ENCODE measurements at regions not wholly inside any gene's neighbourhood (a gene's known extent, or its start where the extent isn't known, plus 50 kb on each side); places are given as distances from the start of the nearest gene placed in this dataset.

DNA sequence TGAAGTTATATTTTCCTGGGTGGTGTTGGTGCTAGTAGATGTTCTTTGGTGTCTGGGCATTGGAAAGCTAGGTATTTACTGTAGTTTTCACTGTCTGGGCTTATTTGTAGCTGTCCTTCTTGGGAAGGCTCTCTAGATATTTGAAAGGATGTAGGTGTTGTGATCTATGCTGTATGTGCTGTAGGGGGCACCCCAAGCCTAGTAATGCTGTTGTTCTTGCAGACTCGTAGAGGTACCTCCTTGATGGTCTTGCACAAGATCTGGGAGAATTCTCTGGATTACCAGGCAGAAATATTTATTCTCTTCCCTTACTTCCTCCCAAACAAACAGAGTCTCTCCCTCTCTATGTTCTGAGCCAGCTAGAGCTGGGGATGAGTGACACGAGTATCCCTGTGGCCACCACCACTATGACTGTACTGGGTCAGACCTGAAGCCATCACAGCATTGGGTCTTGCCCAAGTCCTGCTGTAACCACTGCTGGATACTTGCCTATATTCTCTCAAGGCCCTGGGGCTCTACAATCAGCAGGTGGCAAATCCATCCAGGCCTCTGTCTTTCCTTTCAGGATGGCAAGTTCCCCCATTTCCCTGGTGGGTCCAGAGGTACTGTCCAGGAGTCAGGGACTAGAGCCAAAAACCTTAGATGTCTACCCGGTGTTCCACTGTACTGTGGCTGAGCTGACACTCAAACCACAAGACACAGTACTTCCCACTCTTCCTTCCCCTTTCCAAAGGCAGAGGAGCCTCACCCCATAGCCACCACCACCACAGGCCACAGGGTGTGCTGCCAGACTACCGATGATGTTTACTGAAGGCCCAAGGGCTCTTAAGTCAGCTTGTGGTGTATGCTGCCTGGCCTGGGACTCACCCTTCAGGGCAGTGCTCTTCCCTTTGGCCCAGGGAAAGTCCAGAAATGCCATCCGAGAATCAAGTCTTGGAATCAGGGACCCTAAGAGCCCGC lies 195.2 kb upstream of the DPPA4 start:
- DNase-seq, result no peak

DNA sequence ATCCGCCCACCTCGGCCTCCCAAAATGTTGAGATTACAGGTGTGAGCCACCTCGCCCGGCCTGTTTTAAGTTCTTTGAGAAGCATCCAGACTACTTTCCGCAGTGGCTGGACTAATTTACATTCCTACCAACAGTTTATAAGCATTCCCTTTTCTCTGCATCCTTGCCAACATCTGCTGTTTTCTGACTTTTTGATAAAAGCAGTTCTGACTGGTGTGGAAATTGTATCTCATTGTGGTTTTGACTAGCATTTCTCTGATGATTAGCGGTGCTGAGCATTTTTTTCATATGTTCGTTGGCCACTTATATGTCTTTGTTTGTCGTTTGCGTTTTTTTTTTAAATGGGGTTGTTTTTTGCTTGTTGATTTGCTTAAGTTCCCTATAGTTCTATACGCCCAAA lies 208.4 kb upstream of the DPPA4 start:
- no peak for DNase-seq

GRCh38 chr3:109548192-109548938 lies 211.0 kb upstream of the DPPA4 start:
- no peak for DNase-seq

GRCh38 chr3:109553591-109554371 lies 216.4 kb upstream of the DPPA4 start:
- DNase-seq, result no peak

- DNase-seq, result no peak
Measured at GRCh38 chr3:109559389-109559788, 222.0 kb upstream of the DPPA4 start.

- no peak for DNase-seq
Measured at GRCh38 chr3:109563149-109563548, 225.8 kb upstream of the DPPA4 start.

GRCh38 chr3:109569135-109569846 lies 231.9 kb upstream of the DPPA4 start:
- DNase-seq, result no peak

DNA sequence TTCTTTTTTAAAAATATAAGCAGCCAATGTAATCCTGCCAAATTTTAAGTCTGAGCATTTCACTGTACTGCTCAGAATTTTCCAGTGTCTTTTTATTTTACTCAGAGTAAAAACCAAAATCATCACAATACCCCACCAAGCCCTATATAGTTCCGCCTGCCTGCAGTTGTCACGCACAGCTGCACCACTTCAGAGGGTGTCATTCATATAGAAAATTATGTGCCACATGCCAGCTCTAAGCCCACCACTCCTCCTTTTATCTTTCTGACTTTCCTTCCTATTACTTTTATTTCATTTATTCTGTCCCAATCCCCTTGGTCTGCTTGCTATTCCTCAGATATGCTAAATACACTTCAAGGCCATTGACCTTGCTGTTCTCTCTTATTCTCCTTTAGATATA lies 233.1 kb upstream of the DPPA4 start:
- DNase-seq, result no peak

DNA sequence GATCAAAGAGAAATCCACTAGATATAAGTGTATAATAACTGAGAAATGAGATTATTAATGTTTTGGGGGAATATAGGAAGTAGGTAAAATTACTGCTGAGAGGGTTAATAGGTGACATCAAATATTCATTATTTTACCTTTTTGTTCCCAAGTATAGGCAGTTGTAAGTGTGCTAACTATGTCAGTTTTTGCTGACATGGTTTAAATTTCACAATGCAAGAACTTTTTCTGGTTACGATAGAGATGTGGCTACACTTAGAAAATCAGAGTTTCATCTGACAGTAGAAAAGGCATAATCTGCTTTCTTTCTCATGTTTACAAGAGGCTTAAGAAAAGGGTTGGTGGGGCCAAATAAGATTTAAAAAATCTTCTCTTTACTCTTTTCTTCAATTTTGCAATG lies 235.0 kb upstream of the DPPA4 start:
- DNase-seq, result no peak

- DNase-seq, result no peak
Measured at GRCh38 chr3:109596991-109597390, 259.6 kb upstream of the DPPA4 start.

DNA sequence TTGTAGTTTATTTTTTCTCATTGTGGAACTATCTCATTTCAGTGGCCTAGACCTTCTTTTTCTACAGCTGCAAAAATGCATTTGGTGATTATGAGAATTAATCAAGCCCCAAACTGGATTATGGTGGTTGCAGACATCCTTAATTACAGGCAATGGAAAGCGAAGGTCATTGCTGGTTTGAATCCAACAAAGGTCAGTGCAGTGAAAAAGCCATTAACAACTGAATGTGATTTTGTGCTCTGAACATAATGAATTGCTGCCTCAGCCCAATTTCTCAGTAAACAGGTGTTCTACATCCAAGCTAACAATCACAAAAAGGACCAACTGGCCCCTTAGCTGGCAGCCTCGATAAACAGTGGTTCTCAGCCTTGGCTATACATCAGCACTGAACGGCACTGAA lies 260.1 kb upstream of the DPPA4 start:
- no peak for DNase-seq

DNA sequence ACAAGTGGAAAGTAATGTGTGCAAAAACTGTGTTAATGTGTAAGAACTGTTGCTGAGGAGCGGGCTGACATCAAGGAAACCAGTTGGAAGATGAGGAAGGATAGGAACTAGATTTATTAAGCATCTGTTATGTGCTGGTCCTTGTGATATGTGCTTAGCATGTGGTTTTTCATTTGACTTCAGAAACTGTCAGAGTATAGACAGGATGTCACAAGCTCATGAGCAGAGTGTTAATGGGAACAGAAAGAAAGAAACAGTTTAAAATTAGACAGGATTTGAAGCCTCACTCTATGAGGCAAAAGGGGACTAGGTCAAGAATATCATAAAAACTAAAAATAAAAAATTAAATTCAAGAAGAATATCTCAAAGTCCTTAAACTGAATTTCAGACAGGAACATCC lies 270.6 kb upstream of the DPPA4 start:
- DNase-seq, result no peak

DNA sequence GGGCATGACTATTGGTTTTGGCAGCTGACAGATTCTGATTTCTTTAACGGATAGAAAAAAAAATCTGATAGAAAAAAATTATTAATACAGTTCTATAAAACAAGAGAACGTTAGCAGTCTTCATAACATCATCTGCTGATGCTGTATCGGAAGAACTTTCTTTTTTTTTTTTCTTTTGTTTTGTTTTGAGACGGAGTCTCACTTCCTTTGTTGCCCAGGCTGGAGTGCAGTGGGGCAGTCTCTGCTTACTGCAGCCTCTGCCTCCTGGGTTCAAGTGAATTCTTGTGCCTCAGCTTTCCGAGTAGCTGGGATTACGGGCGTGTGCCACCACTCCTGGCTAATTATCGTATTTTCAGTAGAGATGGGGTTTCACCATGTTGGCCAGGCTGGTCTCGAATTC lies 271.2 kb upstream of the DPPA4 start:
- DNase-seq, result no peak

GRCh38 chr3:109618766-109619378 lies 281.5 kb upstream of the DPPA4 start:
- no peak for DNase-seq

GRCh38 chr3:109631897-109632296 lies 294.6 kb upstream of the DPPA4 start:
- DNase-seq, result peak; percentile 52

GRCh38 chr3:109640146-109640652 lies 302.9 kb upstream of the DPPA4 start:
- DNase-seq, result no peak

DNA sequence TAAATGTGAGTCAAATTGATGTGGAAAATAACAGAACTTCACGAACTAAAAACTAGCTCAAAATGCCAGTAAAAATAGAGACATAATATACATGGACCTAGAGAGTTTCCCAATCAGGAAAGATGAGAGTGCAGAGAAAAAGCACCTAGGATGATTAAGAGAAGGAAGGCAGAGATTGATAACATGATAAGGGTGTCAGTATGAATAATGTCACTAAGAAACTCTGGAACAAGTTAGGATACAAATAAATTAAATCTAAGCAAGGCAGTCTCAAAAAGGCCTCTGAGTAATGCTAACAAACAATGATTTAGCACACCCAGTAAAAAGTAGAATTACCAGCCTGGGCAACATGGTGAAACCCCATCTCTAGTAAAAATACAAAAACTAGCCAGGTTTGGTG lies 304.7 kb upstream of the DPPA4 start:
- DNase-seq, result no peak

DNA sequence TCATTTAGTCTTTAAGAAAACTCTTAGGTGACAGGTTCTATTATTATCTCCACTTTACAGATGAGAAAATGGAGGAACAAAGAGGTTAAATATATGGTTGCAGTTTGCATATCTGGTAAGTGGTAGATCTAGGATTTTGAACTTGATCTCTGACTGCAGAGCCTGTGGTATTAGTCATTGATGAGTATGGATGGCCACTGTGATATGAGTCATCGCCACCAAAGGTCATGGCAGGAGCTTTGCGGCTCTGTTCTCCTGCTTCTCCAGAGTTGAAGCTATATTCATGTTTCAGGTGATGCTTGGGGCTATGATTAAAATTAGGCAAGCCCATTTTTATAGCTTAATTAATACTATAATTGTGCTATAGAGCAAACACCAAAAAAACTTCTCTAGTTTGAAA lies 306.2 kb upstream of the DPPA4 start:
- no peak for DNase-seq

DNA sequence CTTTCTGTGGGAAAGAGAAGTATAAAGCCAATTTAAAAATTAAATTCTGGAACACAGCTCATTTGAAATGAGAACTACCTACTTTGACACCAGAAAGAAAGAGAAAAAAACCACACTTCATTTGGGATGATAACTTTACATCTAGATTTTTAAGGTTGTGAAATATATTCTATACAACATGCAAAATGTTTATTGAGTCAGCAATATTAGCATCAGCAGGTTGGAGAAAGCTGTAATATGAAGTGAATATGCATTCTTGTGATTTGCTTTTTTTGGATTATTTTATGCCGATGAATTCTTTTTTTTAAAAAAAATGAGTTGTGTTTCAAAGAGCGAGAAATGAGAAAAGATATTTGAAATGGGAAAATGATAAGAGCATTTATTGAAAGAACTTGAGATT lies 307.0 kb upstream of the DPPA4 start:
- no peak for DNase-seq

DNA sequence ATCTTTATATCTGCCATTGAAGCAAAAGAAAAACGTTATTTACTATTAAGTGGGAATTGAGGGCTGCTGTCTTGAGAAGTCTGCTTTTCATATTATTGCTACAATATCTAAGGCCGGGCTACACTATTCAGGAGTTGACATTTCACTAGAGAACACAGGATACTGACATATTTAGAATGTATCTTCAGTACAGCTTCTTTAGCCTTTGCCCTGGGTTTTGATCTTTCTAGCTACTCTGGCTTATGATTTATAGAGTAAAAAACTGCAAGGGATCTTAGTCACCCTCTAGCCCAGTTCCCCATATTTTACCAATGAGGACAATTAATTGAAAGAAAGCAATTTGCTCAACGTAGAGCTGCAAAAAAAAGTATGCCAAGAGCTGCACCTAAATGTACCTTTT lies 307.4 kb upstream of the DPPA4 start:
- DNase-seq, result no peak

GRCh38 chr3:109648027-109648426 lies 310.7 kb upstream of the DPPA4 start:
- DNase-seq, result no peak

Measured in skin of body (tissue), 1 donor.